A549 (cell line): ENCODE measurements at regions not wholly inside any gene's neighbourhood (a gene's known extent, or its start where the extent isn't known, plus 50 kb on each side); places are given as distances from the start of the nearest gene placed in this dataset.

Source experiments
- BCL3 ChIP-seq: fragments of >200 bp; sonication (Bioruptor Twin); formaldehyde crosslinking; IDR thresholded peaks from 3 replicates; pipeline ENCODE4 v1.6.1; 2016
- CTCF ChIP-seq: fragments of >200 bp; sonication (Bioruptor Twin); formaldehyde crosslinking; IDR thresholded peaks from 3 replicates; pipeline ENCODE4 v1.5.1; 2016
- FOSL2 ChIP-seq, 2 experiments: fragments of 450-650 bp in 1 of 2; fragments of >200 bp in 1 of 2; sonication (Bioruptor Twin) in 1 of 2; formaldehyde crosslinking; IDR thresholded peaks; 2 replicates each; pipeline versions ENCODE4 v1.5.0 to v1.6.1; 2016 to 2020; ENCODE audit warnings: mild to moderate bottlenecking in 1 of 2, moderate library complexity in 1 of 2
- KDM1A ChIP-seq: fragments of 200-600 bp; sonication (generic); IDR thresholded peaks from 2 replicates; pipeline ENCODE4 v1.6.1; 2016; ENCODE audit warnings: low read depth, mild to moderate bottlenecking
- MAFK ChIP-seq: fragments of 450-650 bp; IDR thresholded peaks from 2 replicates; pipeline ENCODE4 v1.6.1; 2014; ENCODE audit not compliant: partially characterized antibody
- POLR2A ChIP-seq: IDR thresholded peaks from 2 replicates; pipeline ENCODE4 v1.6.1; 2012; ENCODE audit warnings: mild to moderate bottlenecking, low read length
- SREBF2 ChIP-seq: fragments of 450-650 bp; IDR thresholded peaks from 2 replicates; pipeline ENCODE4 v1.6.1; 2014; ENCODE audit warnings: mild to moderate bottlenecking, moderate library complexity
- USF2 ChIP-seq: fragments of 450-650 bp; IDR thresholded peaks from 2 replicates; pipeline ENCODE4 v1.6.1; 2014; ENCODE audit warnings: antibody characterized with exemption
- ZFP36 ChIP-seq: fragments of 450-650 bp; IDR thresholded peaks from 2 replicates; pipeline ENCODE4 v1.6.1; 2014; ENCODE audit warnings: borderline replicate concordance; ENCODE audit not compliant: partially characterized antibody

- no peak for TF ChIP-seq ZFP36
- no peak for TF ChIP-seq CTCF
- no peak for TF ChIP-seq KDM1A
- no peak for TF ChIP-seq POLR2A
- TF ChIP-seq MAFK, result no peak
- TF ChIP-seq BCL3, result no peak
- TF ChIP-seq SREBF2, result no peak
- no peak for TF ChIP-seq FOSL2 (IDR thresholded peaks at IDR 0.05)
- TF ChIP-seq FOSL2 (CRISPR knock-in tag; IDR thresholded peaks at IDR 0.05), result no peak
- no peak for TF ChIP-seq USF2
Measured at GRCh38 chr13:34294483-34295129, 476.7 kb downstream of the RFC3 start.
